SK-MEL-5 (cell line): ENCODE measurements at regions not wholly inside any gene's neighbourhood (a gene's known extent, or its start where the extent isn't known, plus 50 kb on each side); places are given as distances from the start of the nearest gene placed in this dataset.

Source experiments
- DNase-seq: peaks from one replicate; pipeline ENCODE4 v3.0.0-alpha.2; 2016; ENCODE audit warnings: low read depth, low spot score
- in situ Hi-C: cut with HindIII; loops from 2 replicates; pipeline ENCODE4 v1.10.0; 2016; ENCODE audit warnings: low sequenced_read_pairs, high pct_unique_total_duplicates, low pct_unique_long_range_greater_than_20kb

- in situ Hi-C loops = no loop called here
- DNase-seq = no peak
Observed at GRCh38 chr13:67775359-67775758, 545.2 kb upstream of the PCDH9 start.

- in situ Hi-C loops = no loop called here
Observed at GRCh38 chr13:67772807-67773453, 542.8 kb upstream of the PCDH9 start.

GRCh38 chr13:67771106-67771505 lies 541.0 kb upstream of the PCDH9 start:
- DNase-seq = no peak

More at GRCh38 chr13:67772807-67773453, 542.8 kb upstream of the PCDH9 start:
- DNase-seq = no peak

GRCh38 chr13:67769987-67770341 lies 539.8 kb upstream of the PCDH9 start:
- peak; percentile 67 for DNase-seq
- in situ Hi-C loops = no loop called here

More at GRCh38 chr13:67771106-67771505, 541.0 kb upstream of the PCDH9 start:
- in situ Hi-C loops = no loop called here

- peak; percentile 52 for DNase-seq
- in situ Hi-C loops = no loop called here
Observed at GRCh38 chr13:67769063-67769986, 539.2 kb upstream of the PCDH9 start.

GRCh38 chr13:67763984-67764383 lies 533.8 kb upstream of the PCDH9 start:
- in situ Hi-C loops = no loop called here
- DNase-seq = no peak

GRCh38 chr13:67763384-67763783 lies 533.2 kb upstream of the PCDH9 start:
- in situ Hi-C loops = no loop called here
- no peak for DNase-seq

GRCh38 chr13:67758975-67759374 lies 528.8 kb upstream of the PCDH9 start:
- DNase-seq = no peak
- in situ Hi-C loops = no loop called here

GRCh38 chr13:67754012-67754411 lies 523.9 kb upstream of the PCDH9 start:
- in situ Hi-C loops = no loop called here
- DNase-seq = no peak

GRCh38 chr13:67752759-67753158 lies 522.6 kb upstream of the PCDH9 start:
- in situ Hi-C loops = no loop called here
- no peak for DNase-seq

- in situ Hi-C loops = no loop called here
- DNase-seq = no peak
Observed at GRCh38 chr13:67742478-67742877, 512.3 kb upstream of the PCDH9 start.

GRCh38 chr13:67740871-67741535 lies 510.9 kb upstream of the PCDH9 start:
- in situ Hi-C loops = no loop called here
- no peak for DNase-seq

GRCh38 chr13:67736646-67737420 lies 506.7 kb upstream of the PCDH9 start:
- peak; percentile 79 for DNase-seq
- in situ Hi-C loops = no loop called here

- DNase-seq = no peak
- in situ Hi-C loops = no loop called here
Observed at GRCh38 chr13:67735651-67736050, 505.5 kb upstream of the PCDH9 start.

GRCh38 chr13:67726979-67727378 lies 496.8 kb upstream of the PCDH9 start:
- in situ Hi-C loops = no loop called here
- DNase-seq = no peak

GRCh38 chr13:67725999-67726398 lies 495.9 kb upstream of the PCDH9 start:
- DNase-seq = no peak
- in situ Hi-C loops = no loop called here

- DNase-seq = no peak
- in situ Hi-C loops = no loop called here
Observed at GRCh38 chr13:67713571-67713970, 483.4 kb upstream of the PCDH9 start.

- in situ Hi-C loops = no loop called here
- DNase-seq = no peak
Observed at GRCh38 chr13:67696775-67697174, 466.6 kb upstream of the PCDH9 start.
